HG03565 (cell line): ENCODE measurements at regions not wholly inside any gene's neighbourhood (a gene's known extent, or its start where the extent isn't known, plus 50 kb on each side); places are given as distances from the start of the nearest gene placed in this dataset.

Experiments
- ATAC-seq: cut with Tn5 transposase; IDR thresholded peaks from one replicate; pipeline ENCODE4 v1.9.1; 2021; ENCODE audit warnings: mild to moderate bottlenecking, moderate library complexity; ENCODE audit not compliant: unreplicated experiment

DNA sequence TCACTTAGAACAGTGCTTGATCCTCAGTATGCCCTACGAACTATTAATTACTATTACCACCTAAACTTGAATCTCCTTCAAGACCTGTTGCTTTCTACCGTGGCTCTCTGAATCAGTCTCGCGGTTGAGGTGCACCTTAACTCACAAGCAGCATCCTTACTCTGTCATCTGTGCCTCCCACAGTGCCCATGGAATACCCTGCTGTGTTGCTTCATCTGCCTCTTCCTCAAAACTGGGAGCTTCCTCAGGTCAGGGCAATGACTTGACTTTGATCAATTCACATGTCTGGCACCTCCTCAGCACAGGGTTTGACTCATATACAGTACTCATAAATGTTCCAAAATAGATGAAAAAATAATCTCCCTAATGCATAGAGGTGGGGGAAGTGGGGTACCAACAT, 305.9 kb downstream of the NUAK1 start:
- ATAC-seq = no peak

DNA sequence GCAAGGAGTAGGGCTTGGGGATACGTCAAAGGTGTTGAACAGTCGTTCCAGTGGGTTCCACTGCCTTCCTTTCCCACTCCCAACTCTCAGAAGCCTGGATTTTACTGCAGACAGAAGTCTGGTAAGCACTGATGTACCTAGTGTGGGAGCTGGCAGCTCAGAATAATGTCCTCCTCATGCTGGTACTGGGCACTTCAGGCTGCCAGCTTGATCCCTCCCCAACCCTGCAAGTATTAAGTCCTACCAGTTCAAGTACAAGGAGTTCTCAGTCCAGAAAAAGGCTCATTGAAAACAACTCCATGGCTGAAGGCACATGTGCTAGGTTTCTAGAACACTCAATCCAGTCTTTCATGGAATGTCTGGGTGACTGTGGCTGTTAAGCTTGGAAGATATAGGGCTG, 304.3 kb downstream of the NUAK1 start:
- ATAC-seq = no peak

GRCh38 chr12:105835580-105836241, 303.0 kb downstream of the NUAK1 start:
- ATAC-seq = no peak

DNA sequence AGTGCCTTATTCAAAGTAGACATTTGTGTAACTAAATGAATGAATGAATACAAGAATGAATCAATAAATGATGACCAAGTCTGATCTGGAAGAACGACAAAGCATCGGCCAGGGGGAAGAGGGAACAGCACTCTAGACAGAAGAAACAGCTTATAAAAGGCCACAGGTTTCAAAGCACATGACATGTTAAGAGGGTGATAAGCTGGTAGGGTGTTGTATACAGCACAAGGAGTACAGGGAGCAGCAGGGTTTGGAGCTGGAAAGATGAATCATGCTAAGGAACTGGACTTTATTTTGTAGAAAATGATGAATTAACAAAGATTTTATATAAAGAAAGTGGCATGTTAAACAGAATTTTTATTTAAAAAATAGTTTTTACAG, 302.5 kb downstream of the NUAK1 start:
- no peak for ATAC-seq

DNA sequence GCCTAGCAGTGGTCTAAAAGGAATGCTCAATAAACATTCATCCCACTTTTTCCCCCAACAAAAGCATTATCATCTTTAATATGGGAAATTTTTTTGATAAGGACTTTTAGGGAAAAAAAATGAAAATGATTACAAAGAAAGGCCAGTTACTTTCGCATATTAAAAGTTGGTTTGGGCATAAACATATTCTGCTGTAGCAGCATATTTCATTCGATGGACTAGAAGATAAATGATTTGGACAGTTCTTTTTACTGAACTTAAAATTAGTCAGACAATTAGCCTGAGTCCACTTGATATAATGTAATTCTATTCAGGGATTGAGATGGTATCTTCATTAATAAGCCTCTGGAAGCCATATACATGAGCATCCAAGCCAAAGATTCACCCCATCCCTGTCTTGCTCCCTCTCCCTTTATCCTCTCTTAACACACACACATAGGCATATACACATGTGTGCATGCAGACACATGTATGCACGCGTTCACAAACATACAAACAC, 299.1 kb downstream of the NUAK1 start:
- no peak for ATAC-seq

GRCh38 chr12:105840384-105840783, 298.4 kb downstream of the NUAK1 start:
- ATAC-seq = no peak

GRCh38 chr12:105841840-105842239, 296.9 kb downstream of the NUAK1 start:
- no peak for ATAC-seq

DNA sequence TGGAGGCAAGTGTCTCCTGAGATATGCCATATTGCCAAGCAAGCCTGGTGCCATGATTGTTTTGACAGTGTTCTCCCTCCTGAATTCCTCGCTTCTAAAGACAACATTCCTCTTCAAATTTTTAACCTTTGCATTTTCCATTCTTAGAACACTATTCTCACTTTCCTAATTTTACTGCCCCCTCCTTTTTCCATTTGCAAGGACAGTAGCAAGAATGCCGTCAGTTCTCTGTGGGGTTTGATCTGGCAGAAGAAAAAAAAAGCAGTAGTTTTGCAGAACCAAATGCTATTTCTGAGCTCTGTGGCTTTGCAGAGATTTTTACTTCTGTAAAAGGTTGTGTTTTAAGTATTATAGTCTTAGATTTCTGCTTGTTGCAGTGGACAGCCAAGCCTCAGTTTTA, 295.2 kb downstream of the NUAK1 start:
- no peak for ATAC-seq

GRCh38 chr12:105843986-105844760, 294.6 kb downstream of the NUAK1 start:
- no peak for ATAC-seq

- no peak for ATAC-seq
Measured at GRCh38 chr12:105846331-105846730, 292.4 kb downstream of the NUAK1 start.

- no peak for ATAC-seq
Measured at GRCh38 chr12:105847068-105847467, 291.7 kb downstream of the NUAK1 start.

DNA sequence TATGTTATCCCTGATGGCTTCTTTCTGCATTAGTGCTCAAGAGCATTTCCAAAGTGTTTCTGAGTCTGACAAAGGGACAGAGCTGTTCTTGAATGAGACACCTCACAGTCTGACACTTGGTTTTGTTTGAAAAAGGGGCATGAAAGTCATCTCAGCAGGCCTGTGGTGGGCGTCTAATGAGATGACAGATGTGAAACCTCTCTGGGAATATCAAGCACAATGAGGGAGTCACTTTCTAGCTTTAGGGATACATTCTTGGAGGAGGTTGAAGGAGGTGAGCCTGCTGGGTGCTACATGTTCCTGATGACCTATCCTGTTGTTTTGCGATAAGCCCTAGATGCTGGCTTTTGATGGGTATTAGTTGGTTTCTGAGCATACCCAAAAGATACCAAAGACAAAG, 290.5 kb downstream of the NUAK1 start:
- no peak for ATAC-seq

DNA sequence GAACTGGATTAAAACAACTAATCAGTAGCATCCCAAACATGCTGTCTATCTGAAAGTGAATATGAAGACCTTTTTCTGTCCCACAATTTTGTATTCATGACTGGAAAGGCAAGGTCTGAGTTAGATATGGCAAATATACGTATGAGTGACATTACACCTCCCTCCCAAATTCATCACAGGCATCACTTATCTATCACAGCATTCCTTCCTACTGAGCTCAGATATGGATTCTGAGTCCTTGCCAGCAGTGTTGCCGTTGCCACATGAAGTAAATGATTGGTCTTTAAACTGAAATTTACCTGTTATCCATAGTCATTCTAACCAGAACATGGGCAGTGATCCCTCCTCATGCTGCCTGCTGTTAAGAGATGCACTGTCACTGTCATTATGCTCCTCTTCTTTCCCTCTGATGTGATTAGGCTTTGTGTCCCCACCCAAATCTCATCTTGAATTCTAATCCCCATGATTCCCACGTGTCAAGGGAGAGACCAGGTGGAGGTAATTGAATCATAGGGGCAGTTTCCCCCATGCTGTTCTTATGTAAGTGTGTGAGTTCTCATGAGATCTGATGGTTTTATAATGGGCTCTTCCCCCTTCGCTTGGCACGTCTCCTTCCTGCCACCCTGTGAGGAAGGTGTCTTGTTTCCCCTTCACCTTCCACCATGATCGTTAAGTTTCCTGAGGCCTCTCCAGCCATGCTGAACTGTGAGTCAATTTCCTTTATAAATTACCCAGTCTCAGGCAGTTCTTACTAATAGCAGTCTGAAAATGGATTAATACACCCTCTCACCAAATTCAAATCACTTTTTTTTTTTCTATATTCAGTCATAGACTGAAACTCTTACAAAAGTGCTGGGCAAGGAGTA, 288.4 kb downstream of the NUAK1 start:
- no peak for ATAC-seq

GRCh38 chr12:105852496-105852895, 286.3 kb downstream of the NUAK1 start:
- no peak for ATAC-seq

DNA sequence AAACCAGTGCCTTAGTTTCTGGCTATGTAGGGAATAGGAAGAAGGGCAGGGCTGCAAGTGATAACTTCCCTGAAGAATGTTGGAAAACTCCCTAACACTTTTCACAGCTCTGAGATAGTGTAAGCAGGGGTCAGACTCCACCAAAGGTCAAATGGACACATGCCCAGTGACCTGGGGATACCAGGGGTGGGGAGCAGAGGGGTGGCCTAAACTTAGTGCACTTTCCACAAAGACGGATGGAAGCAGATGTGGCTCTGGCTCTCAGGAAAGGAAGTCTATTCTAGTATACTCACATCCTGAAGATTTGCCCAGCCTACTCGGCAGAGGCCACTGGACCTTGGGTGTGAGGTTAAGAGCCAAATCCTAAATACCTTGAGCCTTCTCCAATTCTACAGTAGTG, 285.8 kb downstream of the NUAK1 start:
- no peak for ATAC-seq

DNA sequence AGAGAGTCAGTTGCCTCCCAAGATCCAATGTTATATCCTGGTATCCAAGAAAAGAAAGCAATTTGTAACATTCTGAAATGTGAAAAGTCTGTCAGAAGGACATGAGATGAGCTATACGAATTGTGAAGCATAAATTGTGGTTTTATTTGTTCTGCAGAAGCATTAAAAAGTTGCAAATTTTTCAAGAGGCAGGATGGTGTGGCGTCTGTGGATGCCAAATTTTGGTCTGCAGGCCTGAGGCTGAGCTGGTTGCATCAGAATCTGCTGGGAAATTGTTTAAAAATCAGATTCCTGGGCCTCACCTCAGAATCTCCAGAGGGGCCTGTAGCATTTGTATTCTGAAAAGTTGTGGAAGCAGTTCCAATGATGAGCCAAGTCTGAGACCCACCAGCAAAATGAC, 284.7 kb downstream of the NUAK1 start:
- ATAC-seq = no peak

- ATAC-seq = no peak
Measured at GRCh38 chr12:105855361-105856047, 283.2 kb downstream of the NUAK1 start.

DNA sequence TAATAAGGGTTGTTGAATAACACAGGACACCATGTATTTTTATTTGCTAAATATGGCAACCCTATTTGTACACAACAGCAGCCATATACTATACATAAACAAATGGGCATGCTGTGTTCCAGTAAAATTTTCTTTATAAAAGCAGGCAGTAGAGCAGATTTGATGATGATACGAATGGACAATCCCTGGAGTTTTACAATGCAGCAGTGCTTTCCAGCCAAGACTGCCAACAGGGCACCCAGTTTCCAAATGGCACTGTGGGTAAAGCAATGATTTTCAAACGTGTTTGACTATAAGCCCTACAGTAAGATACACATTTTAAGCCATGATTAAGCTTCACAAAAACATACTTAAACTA, 282.7 kb downstream of the NUAK1 start:
- ATAC-seq = no peak

DNA sequence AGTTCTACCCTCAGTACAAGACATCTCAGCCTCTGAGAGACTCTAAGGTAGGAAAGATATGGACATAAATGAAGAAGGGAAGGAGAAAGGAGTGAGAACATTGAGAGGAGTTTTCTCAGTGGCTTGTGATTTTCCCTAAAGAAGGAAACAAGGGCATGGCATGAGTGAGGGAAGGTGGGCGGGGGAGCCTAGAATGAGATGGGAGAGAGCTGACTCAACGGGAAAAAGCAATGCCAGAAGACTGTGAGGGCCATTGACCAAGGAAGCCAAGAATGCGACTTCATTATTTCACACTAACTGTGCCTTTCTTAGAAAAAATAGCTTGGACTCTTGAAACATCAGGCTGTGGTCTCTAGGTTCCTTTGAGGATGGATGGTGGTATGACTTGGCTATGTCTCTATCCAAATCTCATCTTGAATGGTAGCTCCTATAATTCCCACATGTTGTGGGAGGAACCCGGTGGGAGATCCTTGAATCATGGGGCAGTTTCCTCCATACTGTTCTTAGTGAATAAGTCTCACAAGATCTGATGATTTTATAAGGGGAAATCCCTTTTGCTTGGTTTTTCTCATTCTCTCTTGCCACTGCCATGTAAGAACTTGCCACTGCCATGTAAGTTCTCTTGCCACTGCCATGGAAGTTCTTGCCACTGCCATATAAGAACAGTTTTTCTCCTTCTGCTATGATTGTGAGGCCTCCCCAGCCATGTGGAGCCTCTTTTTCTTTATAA, 279.6 kb downstream of the NUAK1 start:
- no peak for ATAC-seq

GRCh38 chr12:105860561-105861207, 278.1 kb downstream of the NUAK1 start:
- ATAC-seq = no peak
